ENCODE measurements at regions not wholly inside any gene's neighbourhood (a gene's known extent, or its start where the extent isn't known, plus 50 kb on each side); places are given as distances from the start of the nearest gene placed in this dataset.

DNA sequence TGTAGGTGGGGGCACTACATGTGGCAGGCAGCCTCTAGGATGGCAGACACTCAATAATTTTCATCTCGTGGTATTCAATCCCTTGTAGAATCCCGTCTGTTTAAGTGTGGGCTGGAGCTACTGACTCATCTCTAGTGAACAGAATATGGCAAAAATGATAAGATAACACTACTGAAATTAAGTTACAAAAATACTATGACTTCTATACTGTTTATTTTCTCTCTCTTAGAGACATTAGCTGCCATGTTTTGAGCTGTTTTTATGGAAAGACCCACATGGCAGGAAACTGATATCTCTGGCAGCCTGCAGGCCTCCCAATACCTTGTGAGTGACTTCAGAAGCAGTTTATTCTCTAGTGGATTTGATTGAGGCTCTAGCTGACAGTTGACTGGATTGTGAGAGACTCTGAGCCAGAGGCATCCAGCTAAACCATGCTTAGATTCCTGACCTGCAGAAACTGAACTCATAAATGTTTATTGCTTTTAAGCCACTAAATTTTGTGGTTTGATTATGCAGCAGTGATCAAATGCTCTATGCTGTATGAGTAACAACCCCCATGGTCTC lies 298.8 kb upstream of the CTSO start:
- no peak overlapping the region for H3K27ac Mint-ChIP-seq (ENCODE audit: unreplicated experiment)
- TF ChIP-seq, protein P1, sequence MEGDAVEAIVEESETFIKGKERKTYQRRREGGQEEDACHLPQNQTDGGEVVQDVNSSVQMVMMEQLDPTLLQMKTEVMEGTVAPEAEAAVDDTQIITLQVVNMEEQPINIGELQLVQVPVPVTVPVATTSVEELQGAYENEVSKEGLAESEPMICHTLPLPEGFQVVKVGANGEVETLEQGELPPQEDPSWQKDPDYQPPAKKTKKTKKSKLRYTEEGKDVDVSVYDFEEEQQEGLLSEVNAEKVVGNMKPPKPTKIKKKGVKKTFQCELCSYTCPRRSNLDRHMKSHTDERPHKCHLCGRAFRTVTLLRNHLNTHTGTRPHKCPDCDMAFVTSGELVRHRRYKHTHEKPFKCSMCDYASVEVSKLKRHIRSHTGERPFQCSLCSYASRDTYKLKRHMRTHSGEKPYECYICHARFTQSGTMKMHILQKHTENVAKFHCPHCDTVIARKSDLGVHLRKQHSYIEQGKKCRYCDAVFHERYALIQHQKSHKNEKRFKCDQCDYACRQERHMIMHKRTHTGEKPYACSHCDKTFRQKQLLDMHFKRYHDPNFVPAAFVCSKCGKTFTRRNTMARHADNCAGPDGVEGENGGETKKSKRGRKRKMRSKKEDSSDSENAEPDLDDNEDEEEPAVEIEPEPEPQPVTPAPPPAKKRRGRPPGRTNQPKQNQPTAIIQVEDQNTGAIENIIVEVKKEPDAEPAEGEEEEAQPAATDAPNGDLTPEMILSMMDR (IDR thresholded peaks at IDR 0.05), result no peak
- H3K4me1 Mint-ChIP-seq (ENCODE audit: low read depth), result peaks cover 10% of the 10 kb centered on the region
- H3K36me3 Mint-ChIP-seq (ENCODE audit: low read depth), result no peaks in the 10 kb centered on the region
- no peaks in the 10 kb centered on the region for H3K27me3 Mint-ChIP-seq (ENCODE audit: low read depth)
- peaks cover 5% of the 10 kb centered on the region for H3K9me3 Mint-ChIP-seq (ENCODE audit: low read depth)
- no peak overlapping the region for H3K4me3 Mint-ChIP-seq (ENCODE audit: unreplicated experiment)
- no peak for DNase-seq (ENCODE audit: low spot score)

DNA sequence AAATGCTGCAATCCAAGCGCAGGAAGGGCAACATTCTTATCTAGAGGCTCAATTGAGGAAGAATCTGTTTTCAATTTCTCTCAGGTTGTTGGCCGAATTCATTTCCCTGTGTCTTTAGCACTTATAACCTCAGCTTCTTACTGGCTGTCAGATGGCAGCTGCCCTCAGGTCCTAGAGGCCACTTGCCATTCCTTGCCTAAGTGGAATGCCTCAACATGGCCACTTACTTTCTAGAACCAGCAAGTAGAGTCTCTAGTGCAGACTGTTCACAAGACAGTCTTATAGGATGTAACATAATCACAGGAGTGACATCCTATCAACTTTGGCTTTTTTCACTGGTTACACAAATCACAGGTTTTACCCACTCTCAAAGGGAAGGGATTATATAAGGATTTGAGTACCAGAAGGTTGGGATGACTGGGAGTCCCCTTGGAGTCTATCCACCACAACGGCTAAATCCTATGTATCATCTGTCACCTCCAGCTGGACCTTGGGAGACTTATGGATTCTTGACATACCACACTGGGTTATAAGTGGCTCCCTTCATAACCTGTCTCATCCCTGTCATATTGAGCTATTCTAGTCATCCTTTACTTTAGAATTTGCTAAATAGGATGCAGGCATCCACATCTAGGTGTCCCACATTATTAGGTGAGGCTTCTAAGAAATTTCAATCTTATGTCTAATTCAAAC lies 297.9 kb upstream of the CTSO start:
- TF ChIP-seq, protein P1 (IDR thresholded peaks at IDR 0.05), result no peak
- Mint-ChIP-seq H3K9me3 (ENCODE audit: low read depth) (peaks cover 5% of the 10 kb centered on the region), H3K4me1 (ENCODE audit: low read depth) (peaks cover 10% of the 10 kb centered on the region), H3K4me3 (ENCODE audit: unreplicated experiment) (no peak overlapping the region), H3K27ac (ENCODE audit: unreplicated experiment) (no peak overlapping the region), H3K36me3 (ENCODE audit: low read depth) (no peaks in the 10 kb centered on the region), H3K27me3 (ENCODE audit: low read depth) (no peaks in the 10 kb centered on the region)
- DNase-seq (ENCODE audit: low spot score), result no peak

DNA sequence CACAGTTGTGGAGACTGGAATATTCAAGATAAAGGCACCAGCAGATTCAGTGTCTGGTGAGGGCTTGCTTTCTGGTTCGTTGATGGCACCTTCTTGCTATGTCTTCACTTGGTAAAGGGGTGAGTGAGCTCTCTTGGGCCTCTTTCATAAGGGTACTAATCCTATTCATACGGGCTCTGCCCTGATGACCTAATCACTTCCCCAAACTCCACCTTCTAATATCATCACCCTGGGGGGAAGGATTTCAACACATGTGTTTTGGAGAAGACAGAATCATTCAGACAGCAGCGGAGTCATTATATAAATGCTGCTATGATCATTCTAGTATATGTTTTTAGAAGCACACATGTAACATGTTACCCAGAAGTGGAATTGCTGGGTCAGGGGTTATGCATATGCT lies 295.3 kb upstream of the CTSO start:
- TF ChIP-seq, protein P1 (IDR thresholded peaks at IDR 0.05), result no peak
- Mint-ChIP-seq H3K27me3 (ENCODE audit: low read depth) (no peaks in the 10 kb centered on the region), H3K36me3 (ENCODE audit: low read depth) (no peaks in the 10 kb centered on the region), H3K4me3 (ENCODE audit: unreplicated experiment) (no peak overlapping the region), H3K27ac (ENCODE audit: unreplicated experiment) (no peak overlapping the region), H3K4me1 (ENCODE audit: low read depth) (no peaks in the 10 kb centered on the region), H3K9me3 (ENCODE audit: low read depth) (peaks cover 15% of the 10 kb centered on the region)
- DNase-seq (ENCODE audit: low spot score), result no peak

DNA sequence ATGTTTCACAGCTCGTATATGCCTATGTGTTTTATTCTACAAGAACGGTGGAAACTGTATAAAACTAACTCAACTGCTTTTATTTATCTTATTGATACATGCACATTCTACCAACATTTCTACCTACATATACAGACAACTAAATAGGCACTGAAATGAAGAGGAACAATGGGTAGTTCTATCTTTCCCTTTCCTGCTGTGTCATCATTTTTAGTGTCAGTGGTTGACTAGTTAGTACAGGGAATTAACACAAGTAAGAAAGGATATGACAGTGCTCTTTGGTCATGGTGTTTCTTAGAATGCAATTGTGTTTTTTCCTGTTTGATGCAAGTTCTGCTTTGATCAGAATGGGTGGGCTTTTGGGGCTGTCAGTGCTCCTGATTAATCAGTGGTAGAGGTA lies 293.8 kb upstream of the CTSO start:
- Mint-ChIP-seq H3K4me3 (ENCODE audit: unreplicated experiment) (no peak overlapping the region), H3K27ac (ENCODE audit: unreplicated experiment) (no peak overlapping the region)

DNA sequence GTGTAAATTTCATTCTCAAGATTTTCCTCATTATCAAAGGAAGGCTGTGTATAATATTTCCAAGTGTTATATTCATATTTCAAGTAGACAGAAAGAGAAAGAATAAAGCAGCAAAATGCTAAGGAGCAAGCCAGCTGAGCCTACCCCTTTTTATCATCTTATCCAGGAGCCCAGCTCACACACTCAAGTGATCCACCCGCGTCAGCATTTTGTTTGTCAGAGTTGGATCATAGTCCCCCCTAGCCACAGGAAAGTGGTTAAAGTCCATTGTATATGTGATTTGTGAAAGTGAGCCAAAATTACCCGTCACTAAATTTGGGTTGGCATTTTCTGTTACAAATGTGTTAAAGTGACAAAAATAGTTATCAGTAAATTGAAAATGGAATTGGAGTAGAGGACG lies 289.3 kb upstream of the CTSO start:
- peaks cover 6% of the 10 kb centered on the region for H3K4me1 Mint-ChIP-seq (ENCODE audit: low read depth)
- H3K27me3 Mint-ChIP-seq (ENCODE audit: low read depth), result no peaks in the 10 kb centered on the region
- H3K36me3 Mint-ChIP-seq (ENCODE audit: low read depth), result no peaks in the 10 kb centered on the region
- DNase-seq (ENCODE audit: low spot score), result no peak
- TF ChIP-seq, protein P1 (IDR thresholded peaks at IDR 0.05), result no peak
- H3K9me3 Mint-ChIP-seq (ENCODE audit: low read depth), result peaks cover 16% of the 10 kb centered on the region
- H3K27ac Mint-ChIP-seq (ENCODE audit: unreplicated experiment), result no peak overlapping the region
- no peak overlapping the region for H3K4me3 Mint-ChIP-seq (ENCODE audit: unreplicated experiment)

More for the DNA sequence above, 293.8 kb upstream of the CTSO start:
- TF ChIP-seq, protein P1 (IDR thresholded peaks at IDR 0.05), result no peak
- peaks cover 18% of the 10 kb centered on the region for H3K9me3 Mint-ChIP-seq (ENCODE audit: low read depth)
- no peak for DNase-seq (ENCODE audit: low spot score)
- no peaks in the 10 kb centered on the region for H3K36me3 Mint-ChIP-seq (ENCODE audit: low read depth)
- peaks cover under 1% of the 10 kb centered on the region for H3K4me1 Mint-ChIP-seq (ENCODE audit: low read depth)
- H3K27me3 Mint-ChIP-seq (ENCODE audit: low read depth), result no peaks in the 10 kb centered on the region
